SU-DHL-6 (cell line): ENCODE measurements at regions not wholly inside any gene's neighbourhood (a gene's known extent, or its start where the extent isn't known, plus 50 kb on each side); places are given as distances from the start of the nearest gene placed in this dataset.

Experiments used
- EZH2phosphoT487 ChIP-seq: fragments of 200-600 bp; sonication (generic), shearing (Covaris generic); conservative IDR thresholded peaks from 2 replicates; pipeline ENCODE4 v1.6.1; 2018; ENCODE audit warnings: mild to moderate bottlenecking, antibody characterized with exemption, low read length, moderate library complexity, mixed read lengths
- TF ChIP-seq, protein P1 (sequence below): fragments of 200-600 bp; sonication (generic); IDR thresholded peaks from one replicate; pipeline ENCODE4 v1.5.1; 2017; ENCODE audit warnings: antibody characterized with exemption, mild to moderate bottlenecking, low read length, moderate library complexity; ENCODE audit not compliant: insufficient read depth, poor library complexity, severe bottlenecking

DNA sequence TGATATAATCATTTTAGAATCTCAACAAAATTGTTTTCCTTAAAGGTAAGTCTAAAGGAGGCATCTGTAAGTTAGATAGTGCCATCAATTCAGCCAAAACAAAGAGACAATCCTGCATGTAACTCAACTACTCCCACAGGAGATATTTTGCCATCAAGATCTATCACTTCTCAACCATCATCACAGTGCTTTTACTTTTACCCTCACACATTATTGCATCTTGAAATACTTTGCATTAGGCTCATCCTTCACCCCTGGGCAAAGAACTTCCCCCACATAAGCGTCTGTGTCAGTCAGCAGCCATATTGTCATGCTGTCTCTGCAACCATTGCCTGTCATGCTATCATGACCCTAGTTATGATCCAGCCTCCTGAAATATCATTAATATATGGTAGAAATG lies 54.9 kb upstream of the NLGN1 start:
- TF ChIP-seq, protein P1, sequence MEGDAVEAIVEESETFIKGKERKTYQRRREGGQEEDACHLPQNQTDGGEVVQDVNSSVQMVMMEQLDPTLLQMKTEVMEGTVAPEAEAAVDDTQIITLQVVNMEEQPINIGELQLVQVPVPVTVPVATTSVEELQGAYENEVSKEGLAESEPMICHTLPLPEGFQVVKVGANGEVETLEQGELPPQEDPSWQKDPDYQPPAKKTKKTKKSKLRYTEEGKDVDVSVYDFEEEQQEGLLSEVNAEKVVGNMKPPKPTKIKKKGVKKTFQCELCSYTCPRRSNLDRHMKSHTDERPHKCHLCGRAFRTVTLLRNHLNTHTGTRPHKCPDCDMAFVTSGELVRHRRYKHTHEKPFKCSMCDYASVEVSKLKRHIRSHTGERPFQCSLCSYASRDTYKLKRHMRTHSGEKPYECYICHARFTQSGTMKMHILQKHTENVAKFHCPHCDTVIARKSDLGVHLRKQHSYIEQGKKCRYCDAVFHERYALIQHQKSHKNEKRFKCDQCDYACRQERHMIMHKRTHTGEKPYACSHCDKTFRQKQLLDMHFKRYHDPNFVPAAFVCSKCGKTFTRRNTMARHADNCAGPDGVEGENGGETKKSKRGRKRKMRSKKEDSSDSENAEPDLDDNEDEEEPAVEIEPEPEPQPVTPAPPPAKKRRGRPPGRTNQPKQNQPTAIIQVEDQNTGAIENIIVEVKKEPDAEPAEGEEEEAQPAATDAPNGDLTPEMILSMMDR, result no peak
- no peak for TF ChIP-seq EZH2phosphoT487
